H1 (cell line): ENCODE measurements at regions not wholly inside any gene's neighbourhood (a gene's known extent, or its start where the extent isn't known, plus 50 kb on each side); places are given as distances from the start of the nearest gene placed in this dataset.

Source experiments
- CTCF ChIA-PET: fragments of 300-600 bp; sonication (Branson Sonifier 250); formaldehyde crosslinking; loops from one replicate; lab custom pipeline; 2021; ENCODE audit not compliant: partially characterized antibody; lab: Charles Lee
- POLR2A ChIA-PET: fragments of 300-600 bp; sonication (Branson Sonifier 250); formaldehyde crosslinking; loops from one replicate; lab custom pipeline; 2021; ENCODE audit warnings: inconsistent platforms; ENCODE audit not compliant: partially characterized antibody; lab: Charles Lee
- DNase-seq, 2 experiments: peaks; one replicate each; pipeline versions ENCODE4 v3.0.0 to v3.0.0-alpha.2; 2010 to 2022; ENCODE audit warnings: low spot score in 2 of 2, low read depth in 1 of 2, mixed read lengths in 1 of 2
- FAIRE-seq: peaks from 2 replicates; lab custom pipeline; 2011; peaks lifted over from hg19 to GRCh38; lab: Jason Lieb, UNC
- H2AFZ ChIP-seq: 2 replicates; pipeline ENCODE4 v1.8.1; 2012; ENCODE audit warnings: low read length, inconsistent platforms
- H2AK5ac ChIP-seq: 2 replicates; pipeline ENCODE4 v1.6.1; 2013; ENCODE audit warnings: low read depth, low read length
- H2BK120ac ChIP-seq: replicated peaks from 2 replicates; pipeline ENCODE3; 2013; ENCODE audit warnings: low read depth, low read length, inconsistent platforms
- H2BK12ac ChIP-seq: 2 replicates; pipeline ENCODE4 v1.6.1; 2013; ENCODE audit warnings: low read depth, low read length
- H2BK15ac ChIP-seq: 2 replicates; pipeline ENCODE4 v1.6.1; 2013; ENCODE audit warnings: low read length
- H2BK20ac ChIP-seq: 2 replicates; pipeline ENCODE4 v1.6.1; 2013; ENCODE audit warnings: low read length
- H2BK5ac ChIP-seq: 2 replicates; pipeline ENCODE4 v1.6.1; 2013; ENCODE audit warnings: low read depth, low read length
- H3K14ac ChIP-seq: 2 replicates; pipeline ENCODE4 v1.6.1; 2013; ENCODE audit warnings: inconsistent platforms; ENCODE audit not compliant: insufficient read length
- H3K18ac ChIP-seq: 2 replicates; pipeline ENCODE4 v1.6.1; 2013; ENCODE audit warnings: low read length; ENCODE audit errors: extremely low read depth
- H3K23ac ChIP-seq: 2 replicates; pipeline ENCODE4 v1.6.1; 2013; ENCODE audit warnings: inconsistent platforms; ENCODE audit not compliant: insufficient read length
- H3K23me2 ChIP-seq: 2 replicates; pipeline ENCODE4 v1.6.1; 2013; ENCODE audit warnings: low read depth, low read length
- H3K27ac ChIP-seq: 2 replicates; pipeline ENCODE4 v1.6.1; 2011; ENCODE audit warnings: low read depth, low read length, inconsistent platforms
- H3K27me3 ChIP-seq, 4 experiments: replicated peaks in 1 of 4; 1 replicate in 1 of 4; 2 replicates in 3 of 4; pipeline versions ENCODE4 v1.6.1 to v1.8.1; 2011 to 2013; ENCODE audit warnings: low read length in 3 of 4, mild to moderate bottlenecking in 3 of 4, inconsistent platforms in 2 of 4, mixed read lengths in 2 of 4, moderate library complexity in 1 of 4; ENCODE audit not compliant: control insufficient read depth in 3 of 4, insufficient read depth in 3 of 4; ENCODE audit errors: extremely low read depth in 1 of 4
- H3K36me3 ChIP-seq, 4 experiments: 2 replicates each; pipeline versions ENCODE4 v1.6.1 to v1.8.1; 2011 to 2013; ENCODE audit warnings: mild to moderate bottlenecking in 4 of 4, low read length in 3 of 4, moderate library complexity in 2 of 4, control low read depth in 1 of 4, inconsistent platforms in 1 of 4; ENCODE audit not compliant: insufficient read depth in 4 of 4, control insufficient read depth in 2 of 4
- H3K4ac ChIP-seq: replicated peaks from 2 replicates; pipeline ENCODE3; 2013; ENCODE audit warnings: low read length, low read depth, mixed read lengths, inconsistent platforms; ENCODE audit not compliant: insufficient read length
- H3K4me1 ChIP-seq, 4 experiments: replicated peaks in 1 of 4; 1 replicate in 1 of 4; 2 replicates in 3 of 4; pipeline versions ENCODE4 v1.6.1 to v1.8.1; 2011 to 2013; ENCODE audit warnings: low read length in 3 of 4, inconsistent platforms in 2 of 4, mixed read lengths in 1 of 4; ENCODE audit not compliant: insufficient read depth in 4 of 4, control insufficient read depth in 3 of 4
- H3K4me2 ChIP-seq, 2 experiments: 2 replicates each; pipeline versions ENCODE4 v1.6.1 to v1.8.1; 2011 to 2013; ENCODE audit warnings: low read depth in 2 of 2, low read length in 2 of 2, control low read depth in 1 of 2, inconsistent platforms in 1 of 2, mild to moderate bottlenecking in 1 of 2; ENCODE audit not compliant: insufficient read depth in 1 of 2
- H3K4me3 ChIP-seq, 4 experiments: fragments of 200-600, 300-600 bp in 1 of 4; sonication (generic), shearing (Covaris generic), sonication (Bioruptor Twin) in 1 of 4; 2 replicates each; pipeline versions ENCODE4 v1.5.1 to v1.8.1; 2011 to 2016; ENCODE audit warnings: low read length in 4 of 4, low read depth in 3 of 4, control low read depth in 2 of 4, inconsistent platforms in 2 of 4, mild to moderate bottlenecking in 2 of 4, mixed read lengths in 1 of 4, moderate library complexity in 1 of 4; ENCODE audit not compliant: insufficient read depth in 2 of 4; ENCODE audit errors: extremely low read depth in 1 of 4
- H3K56ac ChIP-seq: replicated peaks from 2 replicates; pipeline ENCODE3; 2013; ENCODE audit warnings: low read depth, mild to moderate bottlenecking, mixed read lengths, low read length, inconsistent platforms; ENCODE audit not compliant: insufficient read length
- H3K79me1 ChIP-seq: 2 replicates; pipeline ENCODE4 v1.6.1; 2013; ENCODE audit warnings: low read depth, low read length, control low read depth
- H3K79me2 ChIP-seq, 2 experiments: 2 replicates each; pipeline versions ENCODE4 v1.6.1 to v1.8.1; 2012 to 2013; ENCODE audit warnings: low read length in 2 of 2, mild to moderate bottlenecking in 2 of 2, inconsistent platforms in 1 of 2; ENCODE audit not compliant: insufficient read depth in 2 of 2, control insufficient read depth in 1 of 2
- H3K9ac ChIP-seq, 4 experiments: replicated peaks in 1 of 4; 1 replicate in 1 of 4; 2 replicates in 3 of 4; pipeline versions ENCODE4 v1.6.1 to v1.8.1; 2011 to 2013; ENCODE audit warnings: low read depth in 3 of 4, low read length in 3 of 4, control low read depth in 2 of 4, mild to moderate bottlenecking in 2 of 4, moderate library complexity in 2 of 4, inconsistent platforms in 1 of 4; ENCODE audit errors: extremely low read depth in 1 of 4
- H3K9me3 ChIP-seq, 2 experiments: 2 replicates each; pipeline versions ENCODE4 v1.6.1 to v1.8.1; 2012 to 2013; ENCODE audit warnings: mild to moderate bottlenecking in 2 of 2, moderate library complexity in 2 of 2, control low read depth in 1 of 2, inconsistent platforms in 1 of 2, low read depth in 1 of 2, low read length in 1 of 2, mixed read lengths in 1 of 2; ENCODE audit not compliant: insufficient read depth in 2 of 2
- H4K20me1 ChIP-seq, 2 experiments: replicated peaks in 1 of 2; 2 replicates each; pipeline versions ENCODE3 to v1.8.1; 2011 to 2013; ENCODE audit warnings: inconsistent platforms in 2 of 2, low read length in 2 of 2, mild to moderate bottlenecking in 1 of 2; ENCODE audit not compliant: insufficient read depth in 2 of 2, control insufficient read depth in 1 of 2
- H4K5ac ChIP-seq: 2 replicates; pipeline ENCODE4 v1.6.1; 2013; ENCODE audit warnings: low read length, low read depth, mixed read lengths, inconsistent platforms; ENCODE audit not compliant: insufficient read length
- H4K8ac ChIP-seq: 2 replicates; pipeline ENCODE4 v1.8.0; 2013; ENCODE audit warnings: mild to moderate bottlenecking, moderate library complexity, low read length, inconsistent platforms; ENCODE audit not compliant: insufficient read depth; ENCODE audit errors: extremely low read depth
- H4K91ac ChIP-seq: replicated peaks from 2 replicates; pipeline ENCODE3; 2013; ENCODE audit warnings: low read length, mixed read lengths, inconsistent platforms; ENCODE audit not compliant: insufficient read length
- CREB1 ChIP-seq: IDR thresholded peaks from 2 replicates; pipeline ENCODE4 v1.6.1; 2012; ENCODE audit warnings: inconsistent platforms
- JUND ChIP-seq: IDR thresholded peaks from 2 replicates; pipeline ENCODE4 v1.6.1; 2011; ENCODE audit warnings: mild to moderate bottlenecking, improper control_type of control experiment, low read length
- POU5F1 ChIP-seq: IDR thresholded peaks from 2 replicates; pipeline ENCODE4 v1.6.1; 2011; ENCODE audit warnings: low read depth, mild to moderate bottlenecking, low read length, moderate library complexity
- RAD21 ChIP-seq, 2 experiments: IDR thresholded peaks in 1 of 2; conservative IDR thresholded peaks in 1 of 2; 2 replicates each; pipeline ENCODE4 v1.6.1; 2011; ENCODE audit warnings: low read depth in 2 of 2, low read length in 2 of 2, improper control_type of control experiment in 1 of 2, inconsistent platforms in 1 of 2, mild to moderate bottlenecking in 1 of 2, moderate library complexity in 1 of 2
- SRF ChIP-seq: IDR thresholded peaks from 2 replicates; pipeline ENCODE4 v1.6.1; 2011; ENCODE audit warnings: mild to moderate bottlenecking, low read depth, low read length, moderate library complexity
- whole genome bisulfite sequencing, 2 experiments: shearing (Covaris generic) in 1 of 2; methylation state at CpG; one replicate each; pipeline versions ENCODE4 v1.1.6 to v1.1.7; 2013 to 2015; ENCODE audit warnings: low lambda C conversion rate in 2 of 2, mixed read lengths in 2 of 2, inconsistent platforms in 1 of 2, low coverage in 1 of 2, missing lambda C conversion rate in 1 of 2; ENCODE audit not compliant: insufficient replicate concordance in 2 of 2, insufficient coverage in 1 of 2, insufficient read length in 1 of 2; ENCODE audit errors: extremely low coverage in 1 of 2, missing lambda C conversion rate in 1 of 2; 5-methylcytosine and 5-hydroxymethylcytosine counted together

DNA sequence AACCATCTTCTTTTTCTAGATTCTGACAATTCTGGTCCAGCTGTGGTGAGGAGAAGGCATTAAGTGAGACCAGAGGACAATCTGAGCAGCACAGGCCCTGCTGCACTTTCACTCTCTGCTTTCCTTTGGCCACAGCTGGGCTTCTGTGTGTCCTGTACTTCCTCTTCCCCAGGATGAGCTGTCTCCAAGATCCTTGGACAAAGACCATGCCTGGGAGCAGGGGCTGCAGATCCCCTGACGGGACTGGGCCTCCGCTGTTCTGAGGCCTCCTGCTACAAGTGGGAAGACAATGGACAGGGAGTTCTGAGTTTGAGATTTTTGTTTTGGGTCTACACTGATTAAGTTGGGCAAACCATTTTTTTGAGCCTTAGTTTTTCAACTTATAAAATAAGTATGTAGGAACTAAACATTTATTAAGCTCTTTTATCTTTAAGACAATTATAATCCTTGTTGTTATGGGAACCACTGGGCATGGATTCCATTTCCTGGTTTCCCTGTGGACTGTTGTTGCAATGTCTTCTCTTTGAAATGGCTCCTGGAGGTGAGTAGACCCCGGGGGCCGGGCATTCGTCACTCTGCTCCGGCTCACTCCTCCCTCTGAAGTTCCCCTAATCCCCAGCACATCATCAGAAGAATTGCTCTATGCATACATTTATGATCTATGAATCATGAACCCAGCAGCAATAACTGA lies 266.6 kb downstream of the ACTR3 start:
- Histone ChIP-seq H2BK15ac (no peak overlapping the region), H3K56ac (no peak overlapping the region), H3K4ac (no peak overlapping the region), H3K14ac (no peak overlapping the region), H2BK20ac (no peak overlapping the region), H3K9me3 (no peaks in the 10 kb centered on the region), H2AFZ (no peak overlapping the region), H3K18ac (no peak overlapping the region), H4K91ac (no peak overlapping the region), H3K27ac (no peak overlapping the region), H4K5ac (no peak overlapping the region), H3K9ac (no peak overlapping the region), H2BK12ac (no peak overlapping the region), H4K8ac (no peak overlapping the region), H3K23me2 (no peaks in the 10 kb centered on the region; the same call in 1 of the 2 replicates), H3K4me1 (no peaks in the 10 kb centered on the region), H2BK5ac (no peak overlapping the region), H3K4me2 (no peak overlapping the region), H3K4me3 (no peak overlapping the region), H3K27me3 (no peaks in the 10 kb centered on the region), H2AK5ac (no peak overlapping the region), H3K23ac (no peak overlapping the region), H3K79me2 (no peaks in the 10 kb centered on the region), H3K36me3 (no peaks in the 10 kb centered on the region), H3K79me1 (no peaks in the 10 kb centered on the region), H2BK120ac (no peak overlapping the region), H4K20me1 (no peaks in the 10 kb centered on the region)
- ChIA-PET CTCF (interaction anchor here (0.9 kb wide), 1 partner anchor 16 kb away, joined by 3 read pairs; no protein-coding TSS in a partner anchor), POLR2A (no interaction called here)
- FAIRE-seq: no peak
- TF ChIP-seq RAD21 (IDR thresholded peaks at IDR 0.05 in 1 of 2, conservative IDR thresholded peaks at IDR 0.05 in 1 of 2; ENCODE audit: low read depth in 2 of 2, low read length in 2 of 2) (no peak), CREB1 (no peak), POU5F1 (no peak), JUND (no peak), SRF (no peak)
- DNase-seq: no peak
- WGBS, 2 experiments: 89% methylated on average over 6 of the region's 6 CpGs; no CpG with 5 or more reads in 1 of the 2 experiments
